Caco-2 (cell line): ENCODE measurements at regions not wholly inside any gene's neighbourhood (a gene's known extent, or its start where the extent isn't known, plus 50 kb on each side); places are given as distances from the start of the nearest gene placed in this dataset.

ENCODE experiments used
- BruUV-seq: library from RNA; stranded (reverse); fragments of 400-500 nt; replicated peaks from 2 replicates; lab custom pipeline; 2021; lab: Mats Ljungman, UMichigan
- CTCF ChIA-PET: fragments of 300-600 bp; sonication (Branson Sonifier 250); formaldehyde crosslinking; loops from one replicate; lab custom pipeline; 2022; ENCODE audit warnings: antibody characterized with exemption; lab: Charles Lee
- POLR2A ChIA-PET: fragments of 300-600 bp; sonication (Branson Sonifier 250); formaldehyde crosslinking; loops from one replicate; lab custom pipeline; 2022; ENCODE audit warnings: antibody characterized with exemption; lab: Charles Lee
- DNase-seq, 2 experiments: peaks; one replicate each; pipeline versions ENCODE4 v3.0.0 to v3.0.0-alpha.2; 2020 to 2022
- H3K27me3 ChIP-seq: replicated peaks from 2 replicates; pipeline ENCODE4 v1.6.0; 2011; ENCODE audit warnings: low read length; ENCODE audit not compliant: control insufficient read depth, insufficient read depth
- H3K36me3 ChIP-seq: 2 replicates; pipeline ENCODE4 v1.5.1; 2011; ENCODE audit warnings: low read length; ENCODE audit not compliant: control insufficient read depth, insufficient read depth
- H3K4me1 ChIP-seq: fragments of 250-450 bp; sonication (Bioruptor Pico); 2 replicates; pipeline ENCODE4 v1.5.1; 2020; ENCODE audit warnings: mild to moderate bottlenecking
- H3K4me3 ChIP-seq: 2 replicates; pipeline ENCODE4 v1.5.1; 2011; ENCODE audit warnings: low read depth, mild to moderate bottlenecking, control low read depth, low read length
- H3K9me3 ChIP-seq: fragments of 250-450 bp; sonication (Bioruptor Pico); 2 replicates; pipeline ENCODE4 v1.5.1; 2020; ENCODE audit warnings: mild to moderate bottlenecking, moderate library complexity
- H3K27ac Mint-ChIP-seq: one replicate; pipeline ENCODE4 v1.8.0; 2022; ENCODE audit warnings: mixed read lengths; ENCODE audit not compliant: unreplicated experiment
- H3K27me3 Mint-ChIP-seq: one replicate; pipeline ENCODE4 v1.8.0; 2022; ENCODE audit warnings: mixed read lengths; ENCODE audit not compliant: insufficient read depth, unreplicated experiment
- H3K36me3 Mint-ChIP-seq: one replicate; pipeline ENCODE4 v1.8.0; 2022; ENCODE audit warnings: mild to moderate bottlenecking, mixed read lengths; ENCODE audit not compliant: insufficient read depth, unreplicated experiment
- H3K4me1 Mint-ChIP-seq: one replicate; pipeline ENCODE4 v1.8.0; 2022; ENCODE audit warnings: low read depth, mixed read lengths; ENCODE audit not compliant: unreplicated experiment
- H3K4me3 Mint-ChIP-seq: one replicate; pipeline ENCODE4 v1.8.0; 2022; ENCODE audit warnings: mild to moderate bottlenecking, moderate library complexity, mixed read lengths; ENCODE audit not compliant: unreplicated experiment
- H3K9me3 Mint-ChIP-seq: one replicate; pipeline ENCODE4 v1.8.0; 2022; ENCODE audit warnings: mixed read lengths; ENCODE audit not compliant: unreplicated experiment
- CTCF ChIP-seq, 2 experiments: fragments of 200-600 bp in 1 of 2; IDR thresholded peaks; 1 replicate in 1 of 2; 2 replicates in 1 of 2; pipeline versions ENCODE4 v1.5.1 to v1.8.0; 2011 to 2022; ENCODE audit warnings: antibody characterized with exemption in 1 of 2, control low read depth in 1 of 2, inconsistent platforms in 1 of 2, low read depth in 1 of 2, low read length in 1 of 2, mild to moderate bottlenecking in 1 of 2, moderate library complexity in 1 of 2; ENCODE audit not compliant: insufficient read depth in 1 of 2, severe bottlenecking in 1 of 2, unreplicated experiment in 1 of 2
- intact Hi-C: fragments of 100-400 bp; cut with micrococcal nuclease; formaldehyde crosslinking; loops from one replicate; pipeline ENCODE4 v1.10.0; 2022; ENCODE audit not compliant: unreplicated experiment

GRCh38 chr14:49017447-49017846 is 568.7 kb downstream of the RPS29 start:
- CTCF ChIA-PET, result no interaction called here
- TF ChIP-seq CTCF (IDR thresholded peaks at IDR 0.05; ENCODE audit: insufficient read depth in 1 of 2, low read depth in 1 of 2, low read length in 1 of 2, severe bottlenecking in 1 of 2, unreplicated experiment in 1 of 2), result no peak
- POLR2A ChIA-PET, result no interaction called here
- Histone ChIP-seq H3K27me3 (no peaks in the 10 kb centered on the region), H3K4me1 (peaks cover 36% of the 10 kb centered on the region), H3K36me3 (no peaks in the 10 kb centered on the region), H3K4me3 (no peak overlapping the region), H3K9me3 (no peaks in the 10 kb centered on the region)
- Mint-ChIP-seq H3K4me3 (no peak overlapping the region), H3K4me1 (peaks cover 23% of the 10 kb centered on the region), H3K27me3 (no peaks in the 10 kb centered on the region), H3K9me3 (no peaks in the 10 kb centered on the region), H3K36me3 (no peaks in the 10 kb centered on the region), H3K27ac (no peak overlapping the region)
- BruUV-seq, result no TSS peak
- intact Hi-C loops, result loop anchor here (2.0 kb wide), 2 partner anchors 47 to 89 kb away; no protein-coding TSS in a partner anchor
- DNase-seq, result no peak

- Mint-ChIP-seq H3K4me3 (peak overlapping the region; percentile 21), H3K27me3 (no peaks in the 10 kb centered on the region), H3K4me1 (peaks cover 23% of the 10 kb centered on the region), H3K9me3 (no peaks in the 10 kb centered on the region), H3K27ac (peak overlapping the region; percentile 58), H3K36me3 (no peaks in the 10 kb centered on the region)
- no peak for TF ChIP-seq CTCF (IDR thresholded peaks at IDR 0.05; ENCODE audit: insufficient read depth in 1 of 2, low read depth in 1 of 2, low read length in 1 of 2, severe bottlenecking in 1 of 2, unreplicated experiment in 1 of 2)
- no TSS peak for BruUV-seq
- Histone ChIP-seq H3K27me3 (no peaks in the 10 kb centered on the region), H3K36me3 (no peaks in the 10 kb centered on the region), H3K4me3 (no peak overlapping the region), H3K9me3 (no peaks in the 10 kb centered on the region), H3K4me1 (peaks cover 36% of the 10 kb centered on the region)
- POLR2A ChIA-PET, result no interaction called here
- intact Hi-C loops, result loop anchor here (1.0 to 2.0 kb wide), 5 partner anchors 33 to 102 kb away; no protein-coding TSS in a partner anchor
- peak in 1 of 2 experiments; percentile 40 for DNase-seq
- CTCF ChIA-PET, result interaction anchor here (0.7 to 0.9 kb wide), 2 partner anchors 45 to 53 kb away, joined by 3 read pairs; no protein-coding TSS in a partner anchor
These were observed 569.8 kb downstream of the RPS29 start for GRCh38 chr14:49016381-49016780.

- intact Hi-C loops, result no loop called here
- BruUV-seq, result no TSS peak
- TF ChIP-seq CTCF (IDR thresholded peaks at IDR 0.05; ENCODE audit: insufficient read depth in 1 of 2, low read depth in 1 of 2, low read length in 1 of 2, severe bottlenecking in 1 of 2, unreplicated experiment in 1 of 2), result no peak
- Histone ChIP-seq H3K4me3 (no peak overlapping the region), H3K4me1 (peaks cover 36% of the 10 kb centered on the region), H3K9me3 (no peaks in the 10 kb centered on the region), H3K27me3 (no peaks in the 10 kb centered on the region), H3K36me3 (no peaks in the 10 kb centered on the region)
- Mint-ChIP-seq H3K27me3 (no peaks in the 10 kb centered on the region), H3K4me3 (no peak overlapping the region), H3K9me3 (no peaks in the 10 kb centered on the region), H3K36me3 (no peaks in the 10 kb centered on the region), H3K4me1 (peaks cover 23% of the 10 kb centered on the region), H3K27ac (no peak overlapping the region)
- ChIA-PET CTCF (no interaction called here), POLR2A (no interaction called here)
- DNase-seq, result peak in 1 of 2 experiments; percentile 3
These were observed 571.7 kb downstream of the RPS29 start for GRCh38 chr14:49014476-49014875.
